DMS 273 (cell line): ENCODE measurements at regions not wholly inside any gene's neighbourhood (a gene's known extent, or its start where the extent isn't known, plus 50 kb on each side); places are given as distances from the start of the nearest gene placed in this dataset.
"Not testable (repeated sequence)": the region's sequence is repeated elsewhere in the genome, so short reads cannot be mapped to it uniquely, and the experiment has no call there.

Source experiments
- DNase-seq: peaks from one replicate; lab custom pipeline; 2025; ENCODE audit not compliant: unreplicated experiment; lab: John Stamatoyannopoulos, UW

DNA sequence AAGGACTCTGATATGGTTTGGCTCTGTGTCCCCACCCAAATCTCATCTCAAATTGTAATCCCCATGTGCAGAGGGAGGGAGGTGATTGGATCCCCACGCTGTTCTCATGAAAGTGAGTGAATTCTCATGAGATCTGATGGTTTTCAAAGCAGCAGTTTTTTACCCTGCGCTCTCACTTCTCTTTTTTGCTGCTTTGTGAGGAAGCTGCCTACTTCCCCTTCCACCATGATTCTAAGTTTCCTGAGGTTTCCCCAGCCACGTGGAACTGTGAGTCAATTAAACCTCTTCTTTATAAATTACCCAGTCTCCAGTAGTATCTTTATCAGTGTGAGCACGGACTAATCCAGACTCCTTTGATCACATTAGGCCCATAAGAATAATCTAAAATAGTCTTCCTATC lies 719.7 kb upstream of the CDH8 start:
- DNase-seq: no peak

DNA sequence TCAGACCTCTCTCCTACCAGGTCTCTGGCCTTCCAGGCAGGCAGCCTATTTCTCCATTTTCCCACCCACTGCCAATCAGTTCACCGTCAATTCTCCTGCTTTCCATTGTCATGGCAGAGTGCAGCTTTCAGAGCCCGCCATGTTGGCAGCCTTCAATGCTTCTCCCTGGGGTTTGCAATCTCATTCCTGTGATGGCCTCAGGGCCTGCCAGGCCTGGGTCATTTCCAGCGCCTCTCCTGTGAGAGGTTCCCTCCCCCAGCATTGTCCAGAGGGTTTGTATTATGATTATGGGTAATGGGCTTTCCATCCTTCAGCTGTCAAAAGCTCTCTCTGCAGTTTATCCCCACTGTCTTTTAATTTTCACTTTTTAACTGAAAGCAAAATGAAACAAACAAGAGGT lies 716.6 kb upstream of the CDH8 start:
- DNase-seq: no peak

DNA sequence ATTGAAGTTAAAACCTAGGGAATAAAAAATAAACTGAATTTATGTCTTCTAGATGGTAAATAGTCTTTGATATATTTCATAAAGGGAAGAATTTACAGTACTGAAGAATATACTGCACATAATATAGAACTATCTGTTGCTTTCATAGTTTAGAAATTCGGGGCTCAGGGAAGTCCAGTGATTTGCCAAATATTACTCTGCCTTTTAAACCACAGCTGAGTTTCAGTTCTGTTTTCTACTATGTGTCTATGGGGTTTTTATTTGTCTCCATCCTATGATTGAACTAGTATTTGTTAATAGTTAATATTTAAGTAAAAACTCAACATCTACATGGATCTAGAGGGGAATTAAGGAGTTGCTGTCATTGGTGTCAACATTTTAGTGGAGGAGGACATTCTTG lies 715.0 kb upstream of the CDH8 start:
- no peak for DNase-seq

DNA sequence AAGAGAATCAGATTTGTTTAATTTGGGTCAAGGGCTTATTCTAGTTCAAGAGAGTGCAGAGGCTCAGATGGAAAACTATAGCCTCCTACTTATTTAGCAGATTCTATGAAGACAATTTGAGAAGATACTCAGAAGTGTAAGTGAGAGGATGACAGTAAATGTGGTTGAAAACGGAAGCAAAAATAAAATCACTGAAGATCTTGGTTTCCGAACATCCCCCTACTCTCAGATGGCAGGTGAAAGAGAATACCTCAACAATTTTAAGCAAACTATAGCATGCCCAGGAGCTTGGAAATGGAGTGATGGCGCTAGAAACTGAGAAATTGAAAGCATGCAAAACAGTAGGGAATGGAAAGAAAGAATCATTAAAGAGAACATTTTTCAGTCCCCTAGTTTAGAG lies 705.5 kb upstream of the CDH8 start:
- DNase-seq: no peak

DNA sequence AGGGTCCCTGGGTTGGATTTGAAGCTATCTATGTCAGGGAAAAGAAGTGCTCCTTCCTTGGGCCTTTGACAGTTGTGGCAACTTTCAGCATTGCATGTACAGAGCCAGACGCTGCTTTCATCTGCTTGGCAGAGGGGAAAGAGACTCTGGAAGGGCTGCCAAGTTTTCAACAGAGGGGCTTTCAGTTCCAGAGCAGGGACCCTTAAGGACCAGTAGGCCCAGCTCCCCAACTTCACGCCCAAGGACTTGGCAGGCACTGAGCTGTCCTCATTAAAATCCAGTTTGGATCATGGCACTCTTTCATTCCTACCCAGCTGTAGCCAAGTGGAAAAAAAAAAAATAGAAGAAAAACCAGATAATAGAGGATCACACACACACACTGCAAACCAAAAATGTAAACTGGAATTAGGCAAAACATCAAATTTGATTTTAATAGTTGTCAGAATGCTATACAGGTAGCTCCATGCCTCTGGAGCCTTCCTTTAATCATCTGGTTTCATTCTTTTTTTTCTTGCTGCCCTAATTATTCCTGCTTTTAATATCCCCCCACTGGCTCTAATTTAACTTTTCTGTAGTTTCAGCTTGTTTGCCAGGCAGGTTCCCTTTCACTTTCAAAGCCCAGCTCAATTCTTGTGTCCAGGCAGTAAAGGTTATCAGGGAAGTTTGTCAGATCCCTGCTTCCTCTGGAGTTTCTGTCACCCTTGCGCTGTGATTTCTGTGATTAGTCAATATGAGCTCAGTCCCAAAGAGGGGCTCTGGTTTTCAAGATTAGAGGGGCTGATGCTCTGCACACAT lies 702.6 kb upstream of the CDH8 start:
- peak; percentile 19 for DNase-seq

DNA sequence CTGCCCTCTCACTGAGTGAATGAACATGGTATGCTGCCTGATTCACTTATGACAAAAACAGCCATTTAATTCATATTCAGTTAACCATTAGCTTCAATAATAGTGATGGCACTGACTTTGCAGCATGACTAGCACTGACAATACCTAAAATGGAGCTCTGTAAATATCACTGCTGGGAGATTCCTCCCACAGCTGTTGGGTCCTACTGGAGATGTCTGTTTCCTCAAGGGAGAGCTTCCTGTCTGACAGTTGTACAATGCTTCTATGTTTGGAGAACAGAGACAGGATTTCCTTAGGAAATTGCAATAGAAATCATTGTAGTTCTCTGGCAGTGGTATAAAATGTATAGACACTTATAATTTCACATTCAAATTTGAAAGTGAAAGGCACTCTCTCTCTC lies 695.9 kb upstream of the CDH8 start:
- no peak for DNase-seq

DNA sequence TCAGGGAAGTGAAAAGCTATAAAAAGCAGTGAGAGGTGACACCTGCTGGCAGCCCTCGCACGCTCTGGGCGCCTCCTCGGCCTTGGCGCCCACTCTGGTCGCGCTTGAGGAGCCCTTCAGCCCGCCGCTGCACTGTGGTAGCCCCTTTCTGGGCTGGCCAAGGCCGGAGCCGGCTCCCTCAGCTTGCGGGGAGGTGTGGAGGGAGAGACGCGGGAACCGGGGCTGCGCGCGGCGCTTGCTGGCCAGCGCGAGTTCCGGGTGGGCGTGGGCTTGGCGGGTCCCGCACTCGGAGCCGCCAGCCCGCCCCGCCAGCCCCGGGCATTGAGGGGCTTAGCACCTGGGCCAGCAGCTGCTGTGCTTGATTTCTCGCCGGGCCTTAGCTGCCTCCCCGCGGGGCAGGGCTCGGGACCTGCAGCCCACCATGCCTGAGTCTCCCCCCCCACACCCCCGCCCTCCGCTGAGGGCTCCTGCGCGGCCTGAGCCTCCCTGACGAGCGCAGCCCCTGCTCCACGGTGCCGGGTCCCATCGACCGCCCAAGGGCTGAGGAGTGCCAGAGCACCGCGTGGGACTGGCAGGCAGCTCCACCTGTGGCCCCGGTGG lies 688.5 kb upstream of the CDH8 start:
- not testable (repeated sequence) for DNase-seq

DNA sequence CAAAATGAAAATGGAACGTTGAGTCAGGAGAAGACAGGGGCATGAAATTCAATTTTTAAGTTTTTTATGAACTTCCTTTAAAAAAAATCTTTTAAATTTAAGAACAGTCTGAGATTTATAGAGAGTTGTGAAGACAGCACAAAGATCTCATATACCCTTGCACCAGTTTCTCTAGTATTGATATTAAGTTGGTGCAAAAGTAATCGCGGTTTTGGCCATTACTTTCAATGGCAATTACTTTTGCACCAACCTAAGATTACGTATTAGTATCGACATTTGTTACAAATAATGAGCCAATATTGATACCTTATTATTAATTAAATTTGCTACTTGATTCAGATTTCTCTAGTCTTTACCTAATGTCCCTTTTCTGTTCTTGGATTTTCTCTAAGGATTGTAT lies 684.4 kb upstream of the CDH8 start:
- DNase-seq: no peak

DNA sequence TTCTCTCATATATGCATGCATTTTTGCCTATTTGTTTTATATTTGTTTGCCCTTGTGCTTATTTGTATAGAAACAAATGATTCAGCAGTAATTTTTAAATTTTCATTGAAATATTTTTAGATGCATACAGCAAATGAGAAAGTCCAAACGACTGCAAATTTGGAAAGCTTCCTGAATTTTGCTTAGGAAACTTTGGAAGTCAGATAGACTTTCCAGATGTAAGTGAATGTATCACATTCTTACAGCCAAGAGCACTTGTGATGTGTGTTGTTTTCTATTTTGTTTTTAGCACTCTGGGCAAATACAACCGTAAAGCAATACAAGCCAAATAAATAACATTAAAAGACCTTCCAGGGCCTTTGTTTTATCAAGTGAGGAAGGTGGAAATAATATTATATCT lies 680.8 kb upstream of the CDH8 start:
- DNase-seq: no peak

DNA sequence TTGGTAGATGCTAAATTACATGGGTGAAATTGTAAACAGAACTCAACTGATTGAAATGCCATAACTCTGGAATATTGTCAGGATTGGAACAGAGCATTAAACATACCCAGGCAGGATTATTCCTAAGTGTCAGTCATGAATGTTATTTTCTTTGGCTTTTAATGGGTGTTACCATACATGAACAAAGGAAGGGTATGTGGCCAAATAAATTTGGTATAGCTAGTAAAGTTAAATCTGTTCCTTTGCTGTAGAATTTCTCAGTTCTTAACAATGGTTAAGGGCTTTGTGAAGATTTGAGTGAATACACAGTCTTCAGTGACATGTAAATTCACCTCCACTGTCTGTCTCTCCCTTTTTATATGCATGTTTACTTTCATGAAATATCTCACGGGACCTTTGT lies 679.5 kb upstream of the CDH8 start:
- DNase-seq: no peak

DNA sequence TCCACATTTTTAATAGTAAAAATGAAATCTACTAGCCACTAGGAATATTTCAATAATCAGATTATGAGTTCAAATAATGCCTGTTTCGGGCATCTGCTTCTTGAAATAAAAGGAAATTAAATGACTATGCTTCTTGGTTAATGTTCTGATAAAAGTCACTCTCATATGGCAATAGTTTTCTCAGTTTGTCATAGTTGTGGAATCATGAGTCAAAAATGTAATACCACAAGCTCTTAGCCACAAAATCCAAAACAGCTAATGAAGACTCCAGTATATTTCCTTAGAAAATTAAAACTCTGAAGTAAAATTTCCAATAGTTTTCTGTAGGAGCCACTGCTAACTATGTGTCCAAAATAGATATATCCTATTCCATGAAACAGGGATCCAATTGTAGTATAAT lies 676.3 kb upstream of the CDH8 start:
- no peak for DNase-seq

DNA sequence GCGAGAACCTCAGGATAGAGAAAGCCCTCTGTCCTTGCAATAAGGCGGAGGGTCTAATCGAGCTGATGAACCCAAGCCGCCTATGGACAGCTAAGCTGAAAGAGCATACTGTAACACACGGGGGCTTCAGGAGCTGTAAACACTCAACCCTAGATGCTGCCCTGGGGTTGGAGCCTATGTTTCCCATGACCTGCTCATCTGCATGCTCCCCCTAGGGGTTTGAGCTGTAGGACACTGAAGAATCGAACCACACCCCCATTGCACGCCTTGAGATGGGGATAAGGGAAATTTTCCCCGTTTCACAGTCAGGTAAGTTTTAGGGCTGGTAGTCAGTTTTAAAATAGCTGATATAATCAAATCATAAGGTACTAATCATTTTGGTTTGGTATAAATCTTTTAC lies 675.6 kb upstream of the CDH8 start:
- DNase-seq: peak; percentile 19

DNA sequence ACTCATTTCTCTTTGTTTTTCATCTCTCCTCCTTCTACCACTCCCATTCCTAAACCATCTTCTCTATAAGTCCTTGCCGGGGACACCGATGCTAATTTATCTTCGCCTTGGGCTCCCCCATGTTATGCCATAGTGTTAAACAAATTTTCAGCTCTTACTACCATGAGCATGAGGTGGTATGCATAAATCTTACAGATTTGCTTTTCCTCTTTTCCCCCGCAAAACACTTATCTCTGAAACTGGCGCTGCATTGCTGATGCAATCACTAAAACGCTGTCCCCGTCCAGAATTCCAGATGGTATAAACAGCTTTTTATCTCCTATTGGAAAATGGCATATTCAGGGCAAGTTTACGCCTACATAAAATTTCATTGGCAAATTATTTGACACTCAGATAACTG lies 673.6 kb upstream of the CDH8 start:
- peak; percentile 72 for DNase-seq

DNA sequence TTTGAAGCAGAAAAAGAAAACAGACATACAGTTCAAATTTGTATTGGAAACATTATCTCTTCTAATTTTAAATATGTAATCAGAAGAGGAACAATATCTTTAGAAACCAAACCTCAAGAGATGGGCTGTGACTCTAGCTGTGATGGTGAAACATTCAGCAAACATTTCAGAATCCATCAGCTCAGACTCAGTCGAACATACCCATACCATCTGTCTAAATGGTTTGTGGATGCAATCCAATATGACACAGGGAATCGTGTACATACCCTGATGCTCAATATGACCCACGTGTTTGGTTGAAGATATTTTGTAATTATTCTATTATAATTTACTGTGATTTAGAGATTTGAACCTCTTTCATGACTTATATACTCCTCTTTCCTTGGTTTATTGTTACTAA lies 665.2 kb upstream of the CDH8 start:
- DNase-seq: peak; percentile 74

DNA sequence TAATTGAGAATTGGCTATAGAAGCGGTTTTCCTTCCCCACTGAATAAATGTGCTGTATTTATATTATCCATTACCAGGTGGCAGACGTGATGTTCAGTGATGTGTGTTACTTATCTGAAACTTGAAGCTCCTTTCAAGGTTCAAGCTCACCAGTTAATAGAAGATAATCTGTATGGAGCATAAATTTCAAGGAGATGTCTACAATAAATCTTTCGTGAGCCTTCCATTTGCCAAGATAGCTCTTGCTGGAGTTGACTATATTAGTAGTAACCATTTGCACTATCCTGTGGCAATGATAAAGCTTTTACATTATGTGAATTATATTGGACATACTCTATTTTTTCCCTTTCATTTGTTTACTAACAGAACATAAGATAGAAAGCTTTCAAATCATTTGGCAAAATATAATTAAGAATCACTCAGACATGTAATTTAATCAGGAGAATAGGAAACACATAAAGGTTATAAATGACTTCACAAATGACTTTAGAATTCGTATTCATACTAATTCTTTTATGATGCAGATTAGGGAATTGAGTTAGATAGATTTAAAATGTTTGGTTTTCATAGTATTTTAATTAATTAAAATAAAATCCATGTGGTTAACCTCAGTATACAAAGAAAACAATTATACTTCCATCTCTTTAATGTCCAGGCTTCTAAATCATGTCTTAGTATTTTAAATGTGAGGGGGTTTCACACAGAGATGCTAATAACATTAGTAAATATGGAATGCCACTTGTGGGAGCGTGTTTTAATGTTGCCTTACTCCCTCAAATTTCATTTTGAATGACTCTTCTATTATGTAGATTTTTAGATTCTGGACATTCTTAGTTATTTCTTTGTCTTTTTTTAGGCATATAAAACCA lies 664.4 kb upstream of the CDH8 start:
- peak; percentile 61 for DNase-seq

DNA sequence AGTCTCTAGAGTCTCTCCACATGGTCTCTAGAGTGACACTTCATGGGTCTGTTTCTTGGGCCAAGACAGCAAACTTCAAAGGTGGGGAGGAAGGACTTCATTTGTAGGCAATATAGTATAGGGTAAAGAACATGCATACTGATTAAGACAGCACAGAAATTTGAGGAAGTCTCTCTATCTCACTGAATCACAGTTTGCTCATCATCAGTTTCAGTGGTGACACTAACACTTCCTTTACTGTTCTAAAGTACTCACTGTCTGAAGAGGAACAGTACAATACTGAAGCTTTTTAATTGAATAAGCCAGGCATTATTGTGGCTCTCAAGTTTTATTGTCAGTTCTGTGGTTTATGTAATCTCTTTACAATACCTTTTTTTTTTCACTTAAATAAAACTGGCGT lies 656.4 kb upstream of the CDH8 start:
- DNase-seq: no peak

DNA sequence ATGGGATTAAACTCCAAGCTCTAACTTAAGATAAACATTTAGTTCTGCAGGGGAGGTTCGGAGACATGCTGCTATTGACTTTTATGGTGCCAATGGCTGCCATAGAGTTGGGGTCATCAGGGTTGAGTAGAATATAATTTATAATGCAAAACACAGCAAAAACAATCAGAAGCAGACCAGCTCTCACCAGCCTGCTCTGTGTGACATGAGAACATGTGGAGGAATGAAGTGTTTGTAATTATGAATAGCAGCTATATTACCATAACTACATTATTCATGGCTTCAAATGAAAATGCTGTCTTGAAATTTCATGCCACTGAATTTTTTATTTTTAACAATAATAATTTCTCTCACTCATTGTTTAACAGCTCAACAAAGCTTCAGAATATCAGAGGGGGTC lies 645.6 kb upstream of the CDH8 start:
- no peak for DNase-seq

DNA sequence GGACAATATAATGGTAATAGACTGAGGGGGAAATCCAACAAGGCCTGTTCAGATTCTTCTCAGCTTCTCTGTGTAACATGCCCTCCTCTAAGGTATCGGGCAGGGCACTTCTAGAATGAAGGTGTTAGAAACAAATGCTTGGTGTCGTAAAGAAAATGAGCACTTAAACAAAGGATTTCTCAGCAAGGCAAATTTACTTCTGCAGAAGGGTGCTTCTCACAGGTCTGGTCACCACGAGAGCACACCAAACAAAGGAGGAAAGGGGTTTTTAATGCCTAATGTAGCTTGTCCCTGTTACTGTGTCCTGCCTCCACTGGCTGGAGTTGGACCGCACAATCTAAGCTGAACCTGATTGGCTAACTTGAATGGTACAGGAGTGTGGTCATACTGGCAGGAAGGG lies 642.6 kb upstream of the CDH8 start:
- DNase-seq: no peak

DNA sequence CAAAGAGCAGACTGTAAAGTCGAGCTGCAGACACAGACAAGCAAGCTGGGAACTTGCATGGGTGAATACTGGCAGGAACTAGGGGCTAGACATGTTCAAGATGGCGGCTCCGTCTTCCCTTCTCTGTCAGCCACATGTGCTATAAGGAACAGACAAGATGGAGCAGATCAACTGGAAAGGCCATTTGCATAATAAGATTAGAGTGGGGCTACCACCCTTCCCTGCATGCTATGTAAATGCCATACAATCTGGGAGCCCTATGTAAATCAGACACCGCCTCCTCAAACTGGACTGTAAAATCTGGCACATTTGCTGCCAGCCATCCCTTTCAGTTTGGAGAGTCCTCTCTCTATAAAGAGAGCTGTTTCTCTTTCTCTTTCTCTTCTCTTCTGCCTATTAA lies 640.1 kb upstream of the CDH8 start:
- peak; percentile 16 for DNase-seq

DNA sequence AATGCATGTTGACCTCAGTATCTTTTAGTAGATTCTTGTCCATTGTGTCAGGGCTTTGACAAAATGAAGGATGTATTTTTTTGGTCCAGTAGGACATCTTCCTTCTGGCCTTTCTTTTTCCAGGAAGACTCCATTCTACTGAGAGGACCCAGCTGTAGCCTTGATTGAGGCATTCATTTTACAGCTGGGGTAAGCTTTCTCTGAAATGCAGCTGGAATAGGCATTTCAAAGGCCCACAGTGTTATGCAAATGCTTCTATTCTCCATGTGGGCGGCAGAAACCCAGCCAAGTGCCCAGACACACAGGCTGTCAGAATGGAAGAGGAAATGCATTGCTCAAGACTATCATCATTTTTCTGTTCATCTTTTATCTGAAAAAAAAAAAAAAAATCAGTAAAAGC lies 629.0 kb upstream of the CDH8 start:
- DNase-seq: no peak

DNA sequence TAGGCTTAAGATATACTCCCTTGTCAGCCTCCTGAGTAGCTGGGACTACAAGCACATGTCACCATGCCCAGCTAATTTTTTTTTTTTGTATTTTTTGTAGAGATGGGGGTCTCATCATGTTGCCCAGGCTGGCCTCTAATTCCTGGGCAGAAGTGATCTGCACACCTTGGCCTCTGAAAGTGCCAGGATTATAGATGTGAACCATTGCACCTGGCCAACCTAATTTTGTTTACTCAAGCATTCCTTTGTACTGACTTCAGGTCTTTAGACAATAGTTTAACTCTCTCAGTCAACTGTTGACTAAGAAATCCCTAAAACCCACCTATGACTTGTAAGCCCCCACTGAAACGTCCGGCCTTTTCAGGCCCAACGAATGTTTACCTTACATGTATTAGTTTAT lies 628.3 kb upstream of the CDH8 start:
- DNase-seq: no peak

DNA sequence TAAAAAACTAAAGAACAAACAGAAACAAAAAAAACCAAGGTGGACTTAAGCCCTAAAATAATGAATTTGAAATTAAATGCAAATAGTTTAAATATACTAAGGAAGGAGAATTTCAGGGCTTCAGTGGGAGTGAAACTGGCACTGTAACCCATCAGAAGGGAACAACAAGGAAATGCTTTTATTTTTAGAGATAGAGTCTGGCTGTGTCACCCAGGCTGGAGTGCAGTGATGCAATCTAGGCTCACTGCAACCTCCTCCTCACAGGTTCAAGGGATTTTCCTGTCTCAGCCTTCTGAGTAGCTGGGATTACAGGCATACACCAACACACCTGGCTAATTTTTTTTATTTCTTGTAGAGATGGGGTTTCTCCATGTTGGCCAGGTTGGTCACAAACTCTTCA lies 625.2 kb upstream of the CDH8 start:
- DNase-seq: no peak
